Gastroesophageal sphincter (tissue), 4 donors: ENCODE measurements at regions not wholly inside any gene's neighbourhood (a gene's known extent, or its start where the extent isn't known, plus 50 kb on each side); places are given as distances from the start of the nearest gene placed in this dataset.

Experiments
- ATAC-seq: fragments of 150-250 bp; one replicate; pipeline ENCODE4 v1.9.1; 2016; ENCODE audit warnings: mild to moderate bottlenecking, moderate library complexity
- H3K27ac ChIP-seq, 4 donors: fragments of 200-600 bp; sonication (generic) in 3 of 4; 1 replicate in 3 of 4; 2 replicates in 1 of 4; pipeline ENCODE4 v1.5.1; 2016 to 2019
- H3K27me3 ChIP-seq: fragments of 200-600 bp; sonication (generic); one replicate; pipeline ENCODE4 v1.5.1; 2019
- H3K36me3 ChIP-seq, 2 donors: fragments of 200-600 bp; sonication (generic); one replicate each; pipeline ENCODE4 v1.5.1; 2019; ENCODE audit warnings: control low read depth in 1 of 2
- H3K4me1 ChIP-seq, 3 donors: fragments of 200-600 bp; sonication (generic); 1 replicate in 2 of 3; 2 replicates in 1 of 3; pipeline ENCODE4 v1.5.1; 2016 to 2019; ENCODE audit warnings: control low read depth in 2 of 3
- H3K4me3 ChIP-seq, 2 donors: fragments of 200-600 bp; sonication (generic); one replicate each; pipeline ENCODE4 v1.5.1; 2019; ENCODE audit warnings: mild to moderate bottlenecking in 1 of 2, moderate library complexity in 1 of 2
- H3K9me3 ChIP-seq, 3 donors: fragments of 200-600 bp; sonication (generic); one replicate each; pipeline ENCODE4 v1.5.1; 2017 to 2019; ENCODE audit warnings: control low read depth in 2 of 3
- CTCF ChIP-seq, 4 experiments: fragments of 200-600 bp in 2 of 4; fragments of 450-650 bp in 2 of 4; sonication (generic) in 1 of 4; IDR thresholded peaks; one replicate each; pipeline ENCODE4 v1.5.1; 2017 to 2019; ENCODE audit warnings: antibody characterized with exemption in 4 of 4, mild to moderate bottlenecking in 2 of 4, moderate library complexity in 2 of 4
- EP300 ChIP-seq: sonication (generic); formaldehyde crosslinking; IDR thresholded peaks from one replicate; pipeline ENCODE4 v1.6.1; 2017; ENCODE audit warnings: antibody characterized with exemption, mild to moderate bottlenecking
- POLR2A ChIP-seq, 2 donors: fragments of 450-650 bp; IDR thresholded peaks; one replicate each; pipeline ENCODE4 v1.6.1; 2017; ENCODE audit warnings: antibody characterized with exemption in 2 of 2, mild to moderate bottlenecking in 2 of 2, moderate library complexity in 1 of 2
- POLR2AphosphoS5 ChIP-seq: sonication (generic); formaldehyde crosslinking; IDR thresholded peaks from one replicate; pipeline ENCODE4 v1.6.1; 2017; ENCODE audit warnings: antibody characterized with exemption
- WGBS, 2 donors: methylation state at CpG; one replicate each; pipeline ENCODE4 v1.1.5; 2018; ENCODE audit warnings: low coverage in 1 of 2; 5-methylcytosine and 5-hydroxymethylcytosine counted together

GRCh38 chr2:189260361-189260814, 80.8 kb upstream of the COL5A2 start:
- Histone ChIP-seq H3K4me1 (peaks cover 0 to 16% (median 0%) of the 10 kb centered on the region in 3 donors), H3K36me3 (no peaks in the 10 kb centered on the region), H3K9me3 (no peaks in the 10 kb centered on the region), H3K27ac (no peak overlapping the region), H3K27me3 (no peaks in the 10 kb centered on the region), H3K4me3 (no peak overlapping the region)
- 40 to 42% methylated on average over 3 of the region's 3 CpGs for WGBS, 2 donors
- ATAC-seq: no peak
- TF ChIP-seq EP300 (no peak), POLR2AphosphoS5 (no peak), POLR2A (IDR thresholded peaks at IDR 0.05) (no peak), CTCF (IDR thresholded peaks at IDR 0.05) (no peak)

GRCh38 chr2:189261431-189261841, 81.9 kb upstream of the COL5A2 start:
- no peaks in the 10 kb centered on the region for H3K27me3 ChIP-seq
- ATAC-seq: no peak
- H3K27ac ChIP-seq: no peak overlapping the region
- no peak for TF ChIP-seq POLR2A (IDR thresholded peaks at IDR 0.05)
- no peak for TF ChIP-seq POLR2AphosphoS5
- TF ChIP-seq CTCF (IDR thresholded peaks at IDR 0.05): no peak
- no peak for TF ChIP-seq EP300
- H3K4me3 ChIP-seq: no peak overlapping the region
- 3 to 9% methylated on average over 2 of the region's 2 CpGs for WGBS, 2 donors
- H3K9me3 ChIP-seq: no peaks in the 10 kb centered on the region
- H3K4me1 ChIP-seq: peaks cover 0 to 16% (median 0%) of the 10 kb centered on the region in 3 donors
- H3K36me3 ChIP-seq: no peaks in the 10 kb centered on the region

GRCh38 chr2:189261916-189262315, 82.4 kb upstream of the COL5A2 start:
- H3K9me3 ChIP-seq: no peaks in the 10 kb centered on the region
- H3K4me1 ChIP-seq: peaks cover 0 to 16% (median 0%) of the 10 kb centered on the region in 3 donors
- no peak overlapping the region for H3K27ac ChIP-seq
- TF ChIP-seq EP300: no peak
- TF ChIP-seq CTCF (IDR thresholded peaks at IDR 0.05): no peak
- TF ChIP-seq POLR2A (IDR thresholded peaks at IDR 0.05): no peak
- no peaks in the 10 kb centered on the region for H3K27me3 ChIP-seq
- no peak overlapping the region for H3K4me3 ChIP-seq
- no peak for ATAC-seq
- 84 to 100% methylated on average over 1 of the region's 1 CpG for WGBS, 2 donors
- H3K36me3 ChIP-seq: no peaks in the 10 kb centered on the region

GRCh38 chr2:189265696-189266320, 86.2 kb upstream of the COL5A2 start:
- no peak for TF ChIP-seq POLR2A (IDR thresholded peaks at IDR 0.05)
- TF ChIP-seq EP300: no peak
- no peak for TF ChIP-seq CTCF (IDR thresholded peaks at IDR 0.05)
- TF ChIP-seq POLR2AphosphoS5: no peak
- H3K4me1 ChIP-seq: peaks cover 0 to 20% (median 10%) of the 10 kb centered on the region in 3 donors
- no peaks in the 10 kb centered on the region for H3K27me3 ChIP-seq
- WGBS, 2 donors: 81 to 86% methylated on average over 3 of the region's 3 CpGs
- no peak overlapping the region for H3K27ac ChIP-seq
- no peaks in the 10 kb centered on the region for H3K36me3 ChIP-seq
- no peaks in the 10 kb centered on the region for H3K9me3 ChIP-seq
- ATAC-seq: no peak
- no peak overlapping the region for H3K4me3 ChIP-seq

- peaks cover 0 to 13% (median 10%) of the 10 kb centered on the region in 3 donors for H3K4me1 ChIP-seq
- TF ChIP-seq POLR2AphosphoS5 (no peak), CTCF (IDR thresholded peaks at IDR 0.05) (no peak), EP300 (no peak), POLR2A (IDR thresholded peaks at IDR 0.05) (no peak)
- H3K27ac ChIP-seq: peak overlapping the region in 3 of 4 donors; percentile 19 to 35 (median 28)
- no peaks in the 10 kb centered on the region for H3K36me3 ChIP-seq
- ATAC-seq: no peak
- H3K4me3 ChIP-seq: no peak overlapping the region
- H3K27me3 ChIP-seq: no peaks in the 10 kb centered on the region
- WGBS, 2 donors: 42 to 50% methylated on average over 2 of the region's 2 CpGs
- H3K9me3 ChIP-seq: no peaks in the 10 kb centered on the region
Observed at GRCh38 chr2:189267491-189267890, 87.9 kb upstream of the COL5A2 start.
